ENCODE measurements at regions not wholly inside any gene's neighbourhood (a gene's known extent, or its start where the extent isn't known, plus 50 kb on each side); places are given as distances from the start of the nearest gene placed in this dataset.

GRCh38 chr14:99075061-99075460 is 196.9 kb downstream of the BCL11B start:
- Mint-ChIP-seq H3K4me1 (no peaks in the 10 kb centered on the region), H3K4me3 (no peak overlapping the region), H3K9me3 (peaks cover 17% of the 10 kb centered on the region), H3K36me3 (ENCODE audit: low read depth) (no peaks in the 10 kb centered on the region), H3K27me3 (ENCODE audit: low read depth, poor library complexity) (peaks cover 23% of the 10 kb centered on the region), H3K27ac (no peak overlapping the region)
- no peak for DNase-seq
- no peak for TF ChIP-seq CTCF (IDR thresholded peaks at IDR 0.05)

DNA sequence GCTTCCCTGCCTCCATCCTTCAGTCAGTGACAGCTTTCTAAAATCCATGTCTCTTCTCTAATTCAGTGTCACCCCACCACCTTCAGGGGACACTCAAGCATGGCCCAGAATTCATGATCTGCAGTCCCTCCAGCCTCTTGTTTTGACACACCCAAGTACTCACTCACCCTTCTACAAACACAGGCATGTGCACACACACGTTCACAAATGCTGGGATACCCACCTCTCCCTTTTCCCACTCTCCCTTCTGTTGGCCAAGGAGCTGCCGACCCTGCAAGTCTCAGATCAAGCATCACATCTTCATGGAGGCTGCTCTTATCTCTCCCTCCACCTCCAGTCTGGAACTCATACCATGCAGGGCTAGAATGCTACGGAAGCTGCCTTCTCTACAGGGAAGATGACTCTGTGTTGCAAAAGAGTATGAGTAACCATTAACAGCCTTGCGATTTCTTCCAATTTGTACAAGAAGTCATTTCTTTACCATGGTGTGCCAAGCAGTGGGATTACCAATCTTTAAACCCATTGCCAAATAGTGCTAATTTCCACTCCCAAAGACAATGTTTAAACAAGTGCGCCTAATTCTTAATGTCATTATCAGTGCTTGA is 196.1 kb downstream of the BCL11B start:
- Mint-ChIP-seq H3K4me3 (no peak overlapping the region), H3K9me3 (peaks cover 19% of the 10 kb centered on the region)
- TF ChIP-seq CTCF (IDR thresholded peaks at IDR 0.05), result no peak

DNA sequence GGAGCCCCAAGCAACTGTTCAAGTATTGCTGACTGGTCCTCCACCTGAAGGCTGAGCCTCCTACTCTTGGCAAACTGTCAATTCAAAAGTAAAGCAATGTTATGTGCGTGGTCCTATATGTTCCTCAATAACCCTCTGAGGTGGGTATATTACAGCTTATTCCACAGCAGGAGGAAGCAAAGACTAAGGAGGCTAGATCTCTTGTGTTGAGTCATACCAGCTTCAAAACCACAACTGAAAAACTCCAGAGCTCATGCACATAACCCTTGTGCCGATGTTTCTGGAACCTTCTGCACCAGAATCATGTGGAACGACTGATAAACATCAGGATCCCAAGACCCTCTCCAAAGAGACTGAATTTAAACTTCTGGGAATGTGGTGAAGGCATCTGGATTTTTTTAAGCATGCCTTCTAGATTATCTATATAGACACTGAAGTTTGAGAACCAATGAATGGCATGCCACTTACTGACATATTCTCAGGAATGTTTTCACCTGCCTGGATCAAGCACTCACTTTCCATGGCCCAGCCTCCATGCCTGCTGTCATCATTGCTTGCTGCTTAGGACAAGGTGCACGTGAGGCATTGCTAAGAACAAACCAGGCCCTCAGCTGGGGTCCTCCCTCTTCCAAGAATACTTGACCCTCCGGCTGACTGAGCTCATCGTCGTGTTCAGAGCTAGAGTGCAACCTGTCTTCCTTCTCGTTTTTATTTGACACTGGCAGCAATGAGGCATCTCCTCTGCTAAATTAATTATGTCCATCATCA is 194.7 kb downstream of the BCL11B start:
- Mint-ChIP-seq H3K36me3 (ENCODE audit: low read depth) (no peaks in the 10 kb centered on the region), H3K9me3 (peaks cover 15% of the 10 kb centered on the region), H3K4me3 (no peak overlapping the region), H3K27me3 (ENCODE audit: low read depth, poor library complexity) (peaks cover 15% of the 10 kb centered on the region), H3K4me1 (no peaks in the 10 kb centered on the region), H3K27ac (no peak overlapping the region)
- no peak for TF ChIP-seq CTCF (IDR thresholded peaks at IDR 0.05)
- no peak for DNase-seq

More for the DNA sequence above, 196.1 kb downstream of the BCL11B start:
- Mint-ChIP-seq H3K36me3 (ENCODE audit: low read depth) (no peaks in the 10 kb centered on the region), H3K27me3 (ENCODE audit: low read depth, poor library complexity) (peaks cover 23% of the 10 kb centered on the region), H3K27ac (no peak overlapping the region), H3K4me1 (no peaks in the 10 kb centered on the region)
- DNase-seq, result no peak

DNA sequence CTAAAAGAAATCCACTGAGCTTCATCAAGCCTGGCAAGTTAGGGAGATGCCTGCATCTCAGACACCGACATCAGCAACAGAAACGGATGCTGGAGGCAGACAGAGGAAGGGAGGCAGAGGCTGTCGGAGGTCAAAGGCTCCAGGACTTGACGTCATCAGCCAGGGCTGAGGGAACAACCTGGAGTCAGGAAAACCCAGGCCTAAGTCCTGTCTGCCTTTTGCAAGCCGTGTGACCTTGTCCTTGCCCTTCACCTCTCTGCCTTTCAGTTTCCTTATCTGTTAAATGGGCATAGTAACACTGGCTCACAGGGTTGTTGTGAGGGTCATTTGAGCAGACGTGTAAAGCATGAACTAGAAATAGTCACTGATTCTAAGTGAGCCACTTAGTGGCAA is 194.2 kb downstream of the BCL11B start:
- DNase-seq, result no peak
- no peaks in the 10 kb centered on the region for H3K4me1 Mint-ChIP-seq

DNA sequence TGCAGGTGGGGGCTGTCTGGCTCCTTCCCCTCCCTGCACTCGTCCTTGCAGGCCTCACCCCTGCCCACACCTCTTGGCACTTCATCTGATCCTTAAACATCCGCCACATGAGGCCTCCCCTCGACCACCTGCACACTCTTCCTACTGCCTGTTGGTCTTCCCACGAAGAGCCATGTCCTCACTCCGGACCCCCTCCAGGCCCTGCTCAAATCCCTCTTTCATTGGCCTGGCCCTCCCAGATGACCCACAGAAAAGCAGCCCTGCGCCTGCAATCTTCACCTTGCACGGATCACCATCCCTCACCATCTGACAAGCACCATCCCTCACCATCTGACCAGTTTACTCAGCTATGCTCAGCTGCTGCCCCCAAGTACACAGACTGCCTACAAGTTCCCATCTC is 193.6 kb downstream of the BCL11B start:
- no peak overlapping the region for H3K27ac Mint-ChIP-seq
- H3K4me3 Mint-ChIP-seq, result no peak overlapping the region
- peaks cover 18% of the 10 kb centered on the region for H3K27me3 Mint-ChIP-seq (ENCODE audit: low read depth, poor library complexity)
- no peaks in the 10 kb centered on the region for H3K4me1 Mint-ChIP-seq
- TF ChIP-seq CTCF (IDR thresholded peaks at IDR 0.05), result no peak
- peaks cover 22% of the 10 kb centered on the region for H3K9me3 Mint-ChIP-seq
- no peak for DNase-seq
- no peaks in the 10 kb centered on the region for H3K36me3 Mint-ChIP-seq (ENCODE audit: low read depth)

More for the DNA sequence above, 194.2 kb downstream of the BCL11B start:
- H3K27me3 Mint-ChIP-seq (ENCODE audit: low read depth, poor library complexity), result peaks cover 13% of the 10 kb centered on the region
- H3K27ac Mint-ChIP-seq, result no peak overlapping the region
- H3K4me3 Mint-ChIP-seq, result no peak overlapping the region
- no peaks in the 10 kb centered on the region for H3K36me3 Mint-ChIP-seq (ENCODE audit: low read depth)
- peaks cover 16% of the 10 kb centered on the region for H3K9me3 Mint-ChIP-seq
- TF ChIP-seq CTCF (IDR thresholded peaks at IDR 0.05), result no peak

Data from nephron progenitor cell (in vitro differentiated cells).